ENCODE measurements at regions not wholly inside any gene's neighbourhood (a gene's known extent, or its start where the extent isn't known, plus 50 kb on each side); places are given as distances from the start of the nearest gene placed in this dataset.

GRCh38 chr14:29475641-29476040 lies 452.0 kb downstream of the PRKD1 start:
- ATAC-seq (ENCODE audit: low read depth) (no peak), DNase-seq (no peak)
- no peak overlapping the region for H3K4me2 ChIP-seq (ENCODE audit: low read depth, low read length)
- no peaks in the 10 kb centered on the region for H3K79me1 ChIP-seq (ENCODE audit: low read depth in 1 of 2, low read length in 2 of 2)
- no peak overlapping the region for H2BK120ac ChIP-seq (ENCODE audit: low read depth, low read length)
- no peak overlapping the region for H3K18ac ChIP-seq (ENCODE audit: low read depth, low read length)
- in situ Hi-C loops (cut with MboI; ENCODE audit: low sequenced_read_pairs) (no loop called here), intact Hi-C loops (cut with micrococcal nuclease) (no loop called here), dilution Hi-C loops (cut with HindIII; ENCODE audit: low sequenced_read_pairs, unreplicated experiment) (no loop called here)
- H3K4me3 ChIP-seq (ENCODE audit: insufficient read depth, low read depth, low read length), result no peak overlapping the region
- ChIA-PET CTCF (interaction anchor here (0.7 kb wide), 1 partner anchor 967 kb away, joined by 3 read pairs; no protein-coding TSS in a partner anchor), POLR2A (ENCODE audit: unreplicated experiment) (no interaction called here)
- H4K8ac ChIP-seq (ENCODE audit: low read depth in 2 of 2, low read length in 2 of 2), result no peak overlapping the region
- H2BK20ac ChIP-seq (ENCODE audit: low read depth, low read length), result no peak overlapping the region
- no peaks in the 10 kb centered on the region for H3K9me1 ChIP-seq (ENCODE audit: insufficient read depth, low read length)
- H2AK9ac ChIP-seq (replicated peaks; ENCODE audit: low read depth, low read length, poor library complexity), result no peak overlapping the region
- H3K23ac ChIP-seq (ENCODE audit: low read depth, low read length), result no peak overlapping the region
- H3K56ac ChIP-seq (ENCODE audit: extremely low read depth, insufficient read depth, low read length), result no peak overlapping the region
- no peak overlapping the region for H4K5ac ChIP-seq (ENCODE audit: low read depth, low read length)
- no peak overlapping the region for H4K91ac ChIP-seq (ENCODE audit: insufficient read depth, low read depth, low read length)
- no peak overlapping the region for H2BK15ac ChIP-seq (ENCODE audit: low read depth, low read length)
- H3K4me1 ChIP-seq (ENCODE audit: control insufficient read depth, insufficient read depth, low read length), result no peaks in the 10 kb centered on the region
- no peaks in the 10 kb centered on the region for H3K27me3 ChIP-seq (ENCODE audit: control insufficient read depth, insufficient read depth, low read length)
- no TSS peak for BruUV-seq (replicated peaks)
- no peak overlapping the region for H2AFZ ChIP-seq (replicated peaks; ENCODE audit: low read length, poor library complexity)
- no peak overlapping the region for H3K9ac ChIP-seq (ENCODE audit: low read depth, low read length)
- H3K14ac ChIP-seq (replicated peaks; ENCODE audit: low read depth, low read length), result no peak overlapping the region
- H3K9me3 ChIP-seq (ENCODE audit: control insufficient read depth, insufficient read depth, low read length), result no peaks in the 10 kb centered on the region
- H2AK5ac ChIP-seq (ENCODE audit: low read depth, low read length), result no peak overlapping the region
- no peak overlapping the region for H3K4ac ChIP-seq (ENCODE audit: low read depth, low read length)
- no peak overlapping the region for H3K27ac ChIP-seq (ENCODE audit: insufficient read depth, low read length)
- TF ChIP-seq MAZ (IDR thresholded peaks at IDR 0.05; ENCODE audit: borderline replicate concordance, low read depth, low read length) (no peak), POLR2A (IDR thresholded peaks at IDR 0.05; ENCODE audit: low read depth, low read length) (no peak), SMC3 (IDR thresholded peaks at IDR 0.05; ENCODE audit: low read depth, low read length) (no peak), BHLHE40 (IDR thresholded peaks at IDR 0.05; ENCODE audit: low read depth, low read length) (no peak), MAFK (IDR thresholded peaks at IDR 0.05; ENCODE audit: low read depth, low read length) (no peak)
- no peaks in the 10 kb centered on the region for H4K20me1 ChIP-seq (ENCODE audit: insufficient read depth, low read length)
- no peak overlapping the region for H2BK5ac ChIP-seq (ENCODE audit: low read depth, low read length, poor library complexity, severe bottlenecking)
- H3K36me3 ChIP-seq (ENCODE audit: control insufficient read depth, insufficient read depth, low read length), result no peaks in the 10 kb centered on the region

Measured in IMR-90 (cell line).